GM19023 (cell line): ENCODE measurements at regions not wholly inside any gene's neighbourhood (a gene's known extent, or its start where the extent isn't known, plus 50 kb on each side); places are given as distances from the start of the nearest gene placed in this dataset.

Experiments
- ATAC-seq: cut with Tn5 transposase; IDR thresholded peaks from one replicate; pipeline ENCODE4 v1.9.1; 2021; ENCODE audit warnings: mild to moderate bottlenecking, moderate library complexity; ENCODE audit not compliant: unreplicated experiment

- ATAC-seq: peak; percentile 93
Measured at GRCh38 chrX:2608638-2609430, 82.3 kb upstream of the CD99 start.

GRCh38 chrX:2607113-2607512 lies 84.0 kb upstream of the CD99 start:
- ATAC-seq: no peak

GRCh38 chrX:2600564-2600963 lies 90.5 kb upstream of the CD99 start:
- no peak for ATAC-seq

- ATAC-seq: no peak
Measured at GRCh38 chrX:2596555-2597255, 94.4 kb upstream of the CD99 start.

- no peak for ATAC-seq
Measured at GRCh38 chrX:2596045-2596444, 95.0 kb upstream of the CD99 start.

- no peak for ATAC-seq
Measured at GRCh38 chrX:2595258-2595657, 94.5 kb upstream of the DHRSX start.

- ATAC-seq: no peak
Measured at GRCh38 chrX:2594491-2594890, 93.7 kb upstream of the DHRSX start.

- ATAC-seq: no peak
Measured at GRCh38 chrX:2592279-2592678, 91.5 kb upstream of the DHRSX start.

GRCh38 chrX:2589186-2590020 lies 88.6 kb upstream of the DHRSX start:
- no peak for ATAC-seq

GRCh38 chrX:2588049-2588448 lies 87.3 kb upstream of the DHRSX start:
- ATAC-seq: no peak

- no peak for ATAC-seq
Measured at GRCh38 chrX:2587146-2587545, 86.4 kb upstream of the DHRSX start.

GRCh38 chrX:2585158-2585470 lies 84.3 kb upstream of the DHRSX start:
- ATAC-seq: no peak

GRCh38 chrX:2584251-2585157 lies 83.7 kb upstream of the DHRSX start:
- no peak for ATAC-seq

GRCh38 chrX:2583194-2584162 lies 82.7 kb upstream of the DHRSX start:
- ATAC-seq: no peak

- ATAC-seq: no peak
Measured at GRCh38 chrX:2582667-2583066, 81.9 kb upstream of the DHRSX start.

- no peak for ATAC-seq
Measured at GRCh38 chrX:2581296-2581695, 80.5 kb upstream of the DHRSX start.

GRCh38 chrX:2578864-2579263 lies 78.1 kb upstream of the DHRSX start:
- ATAC-seq: no peak

- no peak for ATAC-seq
Measured at GRCh38 chrX:2577844-2578466, 77.2 kb upstream of the DHRSX start.

- ATAC-seq: no peak
Measured at GRCh38 chrX:2576793-2577192, 76.0 kb upstream of the DHRSX start.
